Hepatocyte (in vitro differentiated cells): ENCODE measurements at regions not wholly inside any gene's neighbourhood (a gene's known extent, or its start where the extent isn't known, plus 50 kb on each side); places are given as distances from the start of the nearest gene placed in this dataset.

Source experiments
- DNase-seq: peaks from one replicate; pipeline ENCODE4 v3.0.0-alpha.2; 2016; ENCODE audit warnings: low spot score
- H2AFZ ChIP-seq: fragments of 200-600 bp; sonication (generic); 2 replicates; pipeline ENCODE4 v1.6.0; 2016; ENCODE audit warnings: antibody characterized with exemption, mild to moderate bottlenecking
- H3K27ac ChIP-seq: fragments of 200-600 bp; sonication (generic); 2 replicates; pipeline ENCODE4 v1.5.1; 2016; ENCODE audit warnings: mild to moderate bottlenecking
- H3K27me3 ChIP-seq: fragments of 200-600 bp; sonication (generic); 2 replicates; pipeline ENCODE4 v1.6.1; 2016
- H3K36me3 ChIP-seq: fragments of 200-600 bp; sonication (generic); replicated peaks from 2 replicates; pipeline ENCODE4 v1.5.1; 2016; ENCODE audit warnings: low read depth; ENCODE audit not compliant: insufficient read depth
- H3K4me1 ChIP-seq: fragments of 200-600 bp; sonication (generic); 2 replicates; pipeline ENCODE4 v1.5.1; 2016; ENCODE audit warnings: mild to moderate bottlenecking, moderate library complexity; ENCODE audit not compliant: insufficient read depth
- H3K4me2 ChIP-seq: fragments of 200-600 bp; sonication (generic); 2 replicates; pipeline ENCODE4 v1.6.0; 2016
- H3K4me3 ChIP-seq: fragments of 200-600 bp; sonication (generic); 2 replicates; pipeline ENCODE4 v1.5.1; 2016; ENCODE audit warnings: mild to moderate bottlenecking
- H3K79me2 ChIP-seq: fragments of 200-600 bp; sonication (generic); 2 replicates; pipeline ENCODE4 v1.6.0; 2017; ENCODE audit warnings: mild to moderate bottlenecking
- H3K9me2 ChIP-seq: fragments of 200-600 bp; sonication (generic); replicated peaks from 2 replicates; pipeline ENCODE4 v1.6.0; 2017; ENCODE audit warnings: mild to moderate bottlenecking; ENCODE audit not compliant: insufficient read depth
- H3K9me3 ChIP-seq: fragments of 200-600 bp; sonication (generic); 2 replicates; pipeline ENCODE4 v1.5.1; 2016; ENCODE audit warnings: low read depth, mild to moderate bottlenecking
- H4K20me1 ChIP-seq: fragments of 200-600 bp; sonication (generic); 2 replicates; pipeline ENCODE4 v1.6.0; 2016; ENCODE audit warnings: mild to moderate bottlenecking; ENCODE audit not compliant: insufficient read depth, poor library complexity, severe bottlenecking
- EZH2 ChIP-seq: fragments of 200-600 bp; sonication (generic); IDR thresholded peaks from 2 replicates; pipeline ENCODE4 v1.6.1; 2016; ENCODE audit warnings: antibody characterized with exemption, mild to moderate bottlenecking, borderline replicate concordance
- EZH2phosphoT487 ChIP-seq: fragments of 200-600 bp; sonication (generic); IDR thresholded peaks from one replicate; pipeline ENCODE4 v1.6.1; 2018; ENCODE audit warnings: antibody characterized with exemption, mild to moderate bottlenecking, low read depth, moderate library complexity; ENCODE audit not compliant: unreplicated experiment, severe bottlenecking
- WGBS: methylation state at CpG from one replicate; pipeline ENCODE4 v1.1.6; 2016; ENCODE audit warnings: low lambda C conversion rate; ENCODE audit errors: missing lambda C conversion rate; 5-methylcytosine and 5-hydroxymethylcytosine counted together
- TF ChIP-seq, protein P1 (sequence below): fragments of 200-600 bp; sonication (generic); IDR thresholded peaks from 2 replicates; pipeline ENCODE4 v1.5.1; 2016; ENCODE audit warnings: antibody characterized with exemption, mild to moderate bottlenecking; ENCODE audit not compliant: poor library complexity

DNA sequence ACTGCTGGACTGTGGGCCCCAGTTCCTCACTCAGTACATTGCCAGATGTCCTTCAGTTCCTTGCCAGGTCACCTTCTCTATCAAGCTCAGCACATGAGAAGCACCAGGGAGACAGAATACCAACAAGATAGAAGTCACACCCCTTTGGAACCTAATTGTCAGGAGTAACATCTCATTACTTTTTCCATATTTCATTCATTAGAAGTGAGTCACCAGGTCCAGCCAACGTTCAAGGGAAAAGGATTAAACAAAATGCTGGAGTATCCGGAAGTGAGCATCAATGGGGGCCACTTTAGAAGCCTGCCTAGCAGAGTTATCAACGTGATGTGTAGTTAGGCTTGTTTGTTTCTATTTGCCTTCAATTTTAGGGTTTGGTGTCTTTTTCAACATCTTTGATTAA is 569.3 kb downstream of the MIAT start:
- DNase-seq: no peak
- H3K4me1 ChIP-seq: peaks cover 4% of the 10 kb centered on the region
- no peaks in the 10 kb centered on the region for H3K27me3 ChIP-seq
- no peak overlapping the region for H3K4me2 ChIP-seq
- H4K20me1 ChIP-seq: no peaks in the 10 kb centered on the region
- no peaks in the 10 kb centered on the region for H3K36me3 ChIP-seq
- H3K79me2 ChIP-seq: no peaks in the 10 kb centered on the region
- H2AFZ ChIP-seq: no peak overlapping the region
- no peak overlapping the region for H3K27ac ChIP-seq
- TF ChIP-seq, protein P1, sequence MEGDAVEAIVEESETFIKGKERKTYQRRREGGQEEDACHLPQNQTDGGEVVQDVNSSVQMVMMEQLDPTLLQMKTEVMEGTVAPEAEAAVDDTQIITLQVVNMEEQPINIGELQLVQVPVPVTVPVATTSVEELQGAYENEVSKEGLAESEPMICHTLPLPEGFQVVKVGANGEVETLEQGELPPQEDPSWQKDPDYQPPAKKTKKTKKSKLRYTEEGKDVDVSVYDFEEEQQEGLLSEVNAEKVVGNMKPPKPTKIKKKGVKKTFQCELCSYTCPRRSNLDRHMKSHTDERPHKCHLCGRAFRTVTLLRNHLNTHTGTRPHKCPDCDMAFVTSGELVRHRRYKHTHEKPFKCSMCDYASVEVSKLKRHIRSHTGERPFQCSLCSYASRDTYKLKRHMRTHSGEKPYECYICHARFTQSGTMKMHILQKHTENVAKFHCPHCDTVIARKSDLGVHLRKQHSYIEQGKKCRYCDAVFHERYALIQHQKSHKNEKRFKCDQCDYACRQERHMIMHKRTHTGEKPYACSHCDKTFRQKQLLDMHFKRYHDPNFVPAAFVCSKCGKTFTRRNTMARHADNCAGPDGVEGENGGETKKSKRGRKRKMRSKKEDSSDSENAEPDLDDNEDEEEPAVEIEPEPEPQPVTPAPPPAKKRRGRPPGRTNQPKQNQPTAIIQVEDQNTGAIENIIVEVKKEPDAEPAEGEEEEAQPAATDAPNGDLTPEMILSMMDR: no peak
- TF ChIP-seq EZH2phosphoT487: no peak
- H3K9me2 ChIP-seq: no peaks in the 10 kb centered on the region
- no peak overlapping the region for H3K4me3 ChIP-seq
- H3K9me3 ChIP-seq: no peaks in the 10 kb centered on the region
- WGBS: 62% methylated on average over 3 of the region's 3 CpGs

DNA sequence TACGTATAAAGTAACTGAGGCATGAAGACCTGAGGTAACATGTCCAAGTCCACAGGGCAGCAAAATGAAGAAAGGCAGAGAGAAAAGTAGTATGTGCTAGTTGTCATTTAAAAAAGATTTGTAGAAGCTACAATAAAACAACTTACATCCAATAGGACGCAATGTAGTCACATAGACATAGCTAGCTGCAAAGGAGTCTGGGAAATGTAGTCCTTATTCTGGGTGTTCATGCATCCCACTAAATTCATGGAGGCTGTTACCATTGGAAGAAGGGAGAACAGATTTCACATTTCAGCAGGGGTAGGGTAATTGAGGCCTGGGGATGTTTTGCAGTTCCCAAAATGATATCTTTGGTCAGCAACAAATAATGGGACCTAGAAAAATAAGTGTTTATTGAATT is 571.4 kb downstream of the MIAT start:
- H3K27ac ChIP-seq: no peak overlapping the region
- no peak overlapping the region for H3K4me2 ChIP-seq
- TF ChIP-seq EZH2phosphoT487: no peak
- no peak for DNase-seq
- H3K79me2 ChIP-seq: no peaks in the 10 kb centered on the region
- H3K4me3 ChIP-seq: no peak overlapping the region
- no peaks in the 10 kb centered on the region for H3K9me2 ChIP-seq
- H3K36me3 ChIP-seq: no peaks in the 10 kb centered on the region
- no peaks in the 10 kb centered on the region for H4K20me1 ChIP-seq
- peaks cover 3% of the 10 kb centered on the region for H3K4me1 ChIP-seq
- peaks cover 10% of the 10 kb centered on the region for H3K27me3 ChIP-seq
- H3K9me3 ChIP-seq: no peaks in the 10 kb centered on the region
- 96% methylated on average over 2 of the region's 2 CpGs for WGBS
- no peak overlapping the region for H2AFZ ChIP-seq

DNA sequence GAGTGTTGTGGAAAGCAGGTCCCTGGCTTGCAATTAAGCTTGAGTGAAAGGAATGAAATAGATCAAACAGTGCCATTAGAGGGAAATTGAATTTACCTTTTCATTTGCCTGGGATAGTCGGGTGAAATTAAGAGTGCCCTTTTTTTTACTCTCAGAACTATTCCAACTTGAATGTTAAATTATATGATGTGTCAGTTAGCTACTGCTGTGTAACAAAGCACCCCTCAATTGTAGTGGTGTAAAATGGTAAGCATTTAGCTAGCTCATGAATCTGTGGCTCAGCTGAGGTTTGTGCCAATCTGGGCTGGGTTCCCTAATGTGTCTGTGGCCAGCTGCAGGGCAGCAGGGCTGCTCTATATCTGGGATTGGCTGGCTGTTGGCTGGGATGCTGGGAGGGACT is 571.4 kb downstream of the MN1 start:
- TF ChIP-seq EZH2phosphoT487 (no peak), EZH2 (no peak)
- TF ChIP-seq, protein P1: no peak
- no peaks in the 10 kb centered on the region for H4K20me1 ChIP-seq
- H3K4me3 ChIP-seq: no peak overlapping the region
- no peak overlapping the region for H2AFZ ChIP-seq
- H3K79me2 ChIP-seq: no peaks in the 10 kb centered on the region
- DNase-seq: no peak
- H3K27ac ChIP-seq: no peak overlapping the region
- WGBS: 88% methylated on average over 1 of the region's 1 CpG
- no peaks in the 10 kb centered on the region for H3K4me1 ChIP-seq
- H3K9me2 ChIP-seq: no peaks in the 10 kb centered on the region
- no peaks in the 10 kb centered on the region for H3K9me3 ChIP-seq
- H3K27me3 ChIP-seq: peaks cover 10% of the 10 kb centered on the region
- no peaks in the 10 kb centered on the region for H3K36me3 ChIP-seq
- no peak overlapping the region for H3K4me2 ChIP-seq

DNA sequence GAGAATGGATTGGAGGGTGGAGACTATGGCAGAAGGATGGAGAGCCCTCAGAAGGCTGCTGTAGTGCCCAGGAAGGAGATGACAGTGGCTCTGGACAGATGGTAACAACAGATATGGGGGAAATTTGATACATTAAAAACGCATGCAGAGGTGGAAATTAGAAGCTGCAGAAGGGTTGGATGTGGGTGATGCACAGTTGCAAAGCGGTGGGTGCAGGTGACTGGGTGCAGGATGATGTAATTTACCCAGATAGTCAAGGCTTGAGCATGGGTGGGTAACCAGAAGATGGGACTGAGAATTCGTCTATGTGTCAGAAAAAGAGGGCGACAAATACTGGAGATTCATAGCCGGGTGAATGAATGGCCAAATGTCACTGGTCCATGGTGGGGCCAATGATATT is 570.3 kb downstream of the MN1 start:
- Histone ChIP-seq H2AFZ (no peak overlapping the region), H3K36me3 (no peaks in the 10 kb centered on the region), H3K4me2 (no peak overlapping the region), H3K4me3 (no peak overlapping the region), H3K4me1 (no peaks in the 10 kb centered on the region), H3K79me2 (no peaks in the 10 kb centered on the region), H4K20me1 (no peaks in the 10 kb centered on the region), H3K27ac (no peak overlapping the region), H3K9me3 (no peaks in the 10 kb centered on the region), H3K27me3 (peaks cover 10% of the 10 kb centered on the region), H3K9me2 (no peaks in the 10 kb centered on the region)
- no peak for DNase-seq
- TF ChIP-seq EZH2phosphoT487: no peak
- TF ChIP-seq, protein P1: no peak
- TF ChIP-seq EZH2: no peak
- WGBS: 89% methylated on average over 5 of the region's 5 CpGs
